HEK293 (cell line): ENCODE measurements at regions not wholly inside any gene's neighbourhood (a gene's known extent, or its start where the extent isn't known, plus 50 kb on each side); places are given as distances from the start of the nearest gene placed in this dataset.
"Not testable (repeated sequence)": the region's sequence is repeated elsewhere in the genome, so short reads cannot be mapped to it uniquely, and the experiment has no call there.

Experiments used
- CTCF ChIA-PET: fragments of 350-600 bp; formaldehyde crosslinking; extraction: SDS; loops from one replicate; lab custom pipeline; 2021; ENCODE audit warnings: antibody characterized with exemption; lab: Yijun Ruan, JAX
- POLR2A ChIA-PET: fragments of 300-600 bp; formaldehyde crosslinking; extraction: SDS; loops from one replicate; lab custom pipeline; 2020; ENCODE audit warnings: antibody characterized with exemption, inconsistent platforms; lab: Yijun Ruan, JAX
- H3K27ac ChIP-seq: fragments of 200-500 bp; sonication (Bioruptor generic); 2 replicates; pipeline ENCODE4 v1.5.1; 2014; ENCODE audit warnings: low read depth, low read length, control low read depth, inconsistent platforms; ENCODE audit errors: extremely low read depth
- H3K36me3 ChIP-seq, 2 experiments: fragments of 200-500 bp in 1 of 2; sonication (Bioruptor generic) in 1 of 2; 1 replicate in 1 of 2; 2 replicates in 1 of 2; pipeline ENCODE4 v1.5.1; 2014 to 2017; ENCODE audit warnings: inconsistent platforms in 2 of 2, low read length in 2 of 2; ENCODE audit not compliant: control insufficient read depth in 2 of 2, insufficient read depth in 1 of 2
- H3K4me1 ChIP-seq: fragments of 200-500 bp; sonication (Bioruptor generic); 2 replicates; pipeline ENCODE4 v1.5.1; 2014; ENCODE audit warnings: mild to moderate bottlenecking, low read length, inconsistent platforms; ENCODE audit not compliant: control insufficient read depth, insufficient read depth
- H3K4me3 ChIP-seq: 2 replicates; pipeline ENCODE4 v1.5.1; 2011; ENCODE audit warnings: low read depth, mild to moderate bottlenecking, control low read depth, low read length, moderate library complexity
- H3K9me3 ChIP-seq: fragments of 200-500 bp; sonication (Bioruptor generic); 2 replicates; pipeline ENCODE4 v1.5.1; 2014; ENCODE audit warnings: low read depth, low read length, inconsistent platforms; ENCODE audit not compliant: control insufficient read depth, insufficient read depth

DNA sequence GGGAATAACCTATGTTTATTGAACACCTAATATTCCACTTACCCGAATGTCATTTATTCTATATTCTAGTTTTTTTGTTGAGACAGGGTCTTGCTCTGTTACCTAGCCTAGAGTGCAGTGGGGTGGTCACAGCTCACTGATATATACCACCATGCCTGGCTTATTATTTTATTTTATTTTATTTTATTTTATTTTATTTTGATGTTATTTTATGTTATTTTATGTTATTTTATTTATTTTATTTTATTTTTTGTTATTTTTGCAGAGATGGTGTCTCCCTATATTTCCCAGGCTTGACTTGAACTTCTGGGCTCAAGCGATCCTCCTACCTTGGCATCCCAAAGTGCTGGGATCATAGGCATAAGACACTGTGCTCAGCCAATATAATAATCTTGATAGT lies 746.0 kb upstream of the ALG10B start:
- H3K9me3 ChIP-seq, H3K4me3 ChIP-seq, H3K36me3 ChIP-seq, CTCF ChIA-PET, H3K4me1 ChIP-seq, H3K27ac ChIP-seq, POLR2A ChIA-PET: not testable (repeated sequence)
